HG03571 (cell line): ENCODE measurements at regions not wholly inside any gene's neighbourhood (a gene's known extent, or its start where the extent isn't known, plus 50 kb on each side); places are given as distances from the start of the nearest gene placed in this dataset.

ENCODE experiments used
- ATAC-seq: cut with Tn5 transposase; IDR thresholded peaks from one replicate; pipeline ENCODE4 v1.9.1; 2021; ENCODE audit not compliant: unreplicated experiment

DNA sequence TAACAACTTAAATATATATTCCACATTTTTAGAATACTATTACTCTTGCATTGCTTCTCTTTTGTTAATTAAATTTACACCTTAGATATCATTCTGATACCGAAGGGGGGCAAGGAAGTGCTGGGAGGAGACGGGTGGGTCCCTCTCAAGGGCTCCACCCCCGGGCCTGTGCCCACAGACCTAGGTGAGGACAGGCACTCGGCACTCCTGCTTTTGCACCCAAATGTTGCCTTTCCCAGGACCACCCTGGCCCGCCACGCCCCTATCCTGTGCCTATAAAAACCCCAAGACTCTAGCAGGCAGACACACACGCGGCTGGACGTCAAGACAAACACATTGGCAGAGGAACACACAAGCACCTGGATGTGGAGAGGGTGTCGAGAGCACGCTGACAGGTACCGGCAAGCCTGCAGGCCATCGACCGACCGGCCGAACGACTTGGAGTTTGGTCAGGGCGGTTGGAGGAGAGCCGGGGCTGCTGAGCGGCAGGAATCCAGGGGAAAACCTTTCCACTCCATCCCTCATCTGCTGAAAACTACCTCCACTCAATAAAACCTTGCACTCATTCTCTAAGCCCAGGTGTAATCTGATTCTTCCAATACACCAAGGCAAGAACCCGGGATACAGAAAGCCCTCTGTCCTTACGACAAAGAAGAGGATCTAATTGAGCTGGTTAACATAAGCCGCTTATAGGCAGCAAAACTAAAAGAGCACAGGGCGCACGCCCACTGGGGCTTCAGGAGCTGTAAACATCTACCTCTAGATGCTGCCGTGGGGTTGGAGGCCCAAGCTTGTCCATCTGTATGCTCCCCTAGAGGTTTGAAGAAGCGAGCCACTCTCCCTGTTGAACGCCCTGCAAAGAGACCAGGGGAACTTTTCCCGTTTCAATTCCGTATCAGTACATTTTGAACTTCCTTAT is 197.4 kb upstream of the PRSS16 start:
- no peak for ATAC-seq

DNA sequence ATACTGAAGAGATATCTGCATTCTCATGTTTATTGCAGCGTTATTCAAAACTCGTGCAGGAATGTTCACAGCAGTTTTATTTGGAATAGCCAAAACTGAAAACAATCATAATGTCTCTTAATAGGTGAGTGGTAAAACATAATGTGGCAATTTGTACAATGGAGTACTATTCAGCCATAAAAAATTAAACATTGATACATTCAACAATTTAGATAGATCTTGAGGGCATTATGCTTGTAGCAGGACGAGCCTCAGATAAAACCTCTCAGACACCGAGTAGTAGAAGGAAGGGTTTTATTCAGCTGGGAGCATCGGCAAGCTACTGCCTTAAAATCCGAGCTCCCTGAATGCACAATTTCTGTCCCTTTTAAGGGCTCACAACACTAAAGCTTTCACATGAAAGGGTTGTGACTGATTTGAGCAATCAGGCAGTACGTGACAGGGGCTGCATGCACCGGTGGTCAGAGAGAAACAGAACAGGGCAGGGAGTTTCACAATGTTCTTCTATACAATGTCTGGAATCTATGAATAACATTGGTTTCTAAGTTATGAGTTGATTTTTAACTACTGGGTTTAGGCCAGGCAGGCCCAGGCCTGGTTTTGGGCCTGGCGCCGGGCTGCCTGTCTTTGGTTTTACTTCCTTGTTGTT is 195.3 kb upstream of the PRSS16 start:
- peak; percentile 47 for ATAC-seq

DNA sequence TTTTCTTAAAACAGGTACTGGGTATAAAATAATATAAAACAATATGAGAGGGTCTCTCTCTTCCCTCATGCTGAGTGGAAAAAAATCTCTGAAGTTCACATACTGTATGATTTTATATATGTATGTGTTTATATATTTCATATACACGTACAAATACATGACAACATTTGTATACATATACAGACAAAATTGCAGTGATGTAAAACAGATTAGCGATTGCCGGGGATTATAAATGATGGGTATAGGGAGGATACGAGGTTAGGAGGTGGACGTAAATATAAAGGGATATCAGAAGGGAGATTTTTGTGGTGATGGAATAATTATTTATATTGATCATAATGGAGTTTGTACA is 194.8 kb upstream of the PRSS16 start:
- ATAC-seq = no peak

DNA sequence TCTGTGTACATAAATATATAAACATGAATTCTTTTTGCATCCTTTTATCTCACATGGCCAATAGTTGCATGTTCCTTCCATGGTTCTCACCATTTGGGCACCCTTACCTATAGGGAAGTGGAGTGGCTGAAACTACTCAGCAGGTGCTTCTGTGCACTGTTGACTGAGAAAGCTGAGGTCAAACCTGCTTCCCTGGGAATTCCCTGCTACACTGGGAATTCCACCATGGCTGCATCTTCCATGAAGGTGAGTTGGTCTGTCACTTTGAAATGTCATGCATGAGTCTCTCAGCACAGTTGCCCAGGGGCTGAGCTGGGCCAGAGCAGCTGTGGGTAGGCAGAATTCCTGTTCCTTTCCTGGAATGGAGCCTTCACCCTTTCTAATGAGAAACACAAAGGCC is 193.8 kb upstream of the PRSS16 start:
- no peak for ATAC-seq

DNA sequence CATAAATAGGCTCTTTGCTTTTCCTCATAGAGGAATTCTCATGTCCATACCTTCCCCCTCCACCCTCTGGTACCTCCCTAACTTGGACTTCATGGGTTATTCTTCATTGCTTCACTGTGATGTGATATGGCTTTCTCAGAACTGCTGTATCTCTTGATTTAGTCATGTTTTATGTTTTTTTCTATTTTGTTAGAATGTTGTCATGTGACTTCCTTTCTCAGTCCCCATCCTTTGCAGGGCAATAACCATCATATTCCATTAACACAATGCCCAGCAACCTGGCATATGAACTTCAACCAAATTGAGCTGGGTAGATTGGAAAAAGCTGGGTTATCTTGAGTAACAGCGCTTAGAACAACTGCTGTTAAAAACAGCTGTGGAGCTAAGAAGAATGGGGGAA is 190.9 kb upstream of the PRSS16 start:
- no peak for ATAC-seq

DNA sequence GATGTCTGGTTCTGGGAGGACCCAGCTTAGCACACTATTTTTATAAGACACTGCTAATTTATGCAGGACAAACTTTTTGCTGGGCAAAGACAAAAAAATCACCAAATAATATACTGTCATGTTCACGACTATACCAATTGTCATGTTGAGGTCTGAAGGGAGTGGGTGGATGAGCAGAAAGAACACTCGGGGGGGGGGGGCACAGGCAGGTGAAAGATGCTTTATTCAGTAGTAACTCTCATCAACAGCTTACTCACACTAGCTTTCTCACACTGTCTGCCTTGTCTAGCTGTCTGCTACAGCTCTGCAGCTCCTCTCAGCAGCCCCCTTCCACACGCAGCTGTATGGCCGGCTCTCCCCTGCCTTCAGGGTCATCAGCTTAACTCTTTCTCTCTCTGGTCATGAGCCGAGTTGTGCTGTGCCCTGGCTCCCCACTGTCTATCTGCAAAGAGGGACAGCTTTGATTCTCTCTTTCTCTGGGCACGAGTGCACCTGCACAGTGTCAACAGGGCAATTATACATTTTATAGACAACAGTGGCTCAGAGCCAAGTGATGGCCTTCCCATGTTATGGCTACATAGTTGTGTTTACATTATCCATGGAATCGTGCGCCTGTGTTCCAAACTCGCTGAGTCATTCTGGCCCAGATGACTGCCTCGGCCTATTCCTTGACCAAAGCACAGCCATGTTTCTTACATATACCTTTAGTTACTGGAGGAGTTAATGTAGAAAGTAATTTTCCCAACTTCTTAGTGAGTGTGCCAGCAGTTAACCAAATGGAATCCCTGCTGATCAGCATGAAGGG is 187.7 kb upstream of the PRSS16 start:
- no peak for ATAC-seq

DNA sequence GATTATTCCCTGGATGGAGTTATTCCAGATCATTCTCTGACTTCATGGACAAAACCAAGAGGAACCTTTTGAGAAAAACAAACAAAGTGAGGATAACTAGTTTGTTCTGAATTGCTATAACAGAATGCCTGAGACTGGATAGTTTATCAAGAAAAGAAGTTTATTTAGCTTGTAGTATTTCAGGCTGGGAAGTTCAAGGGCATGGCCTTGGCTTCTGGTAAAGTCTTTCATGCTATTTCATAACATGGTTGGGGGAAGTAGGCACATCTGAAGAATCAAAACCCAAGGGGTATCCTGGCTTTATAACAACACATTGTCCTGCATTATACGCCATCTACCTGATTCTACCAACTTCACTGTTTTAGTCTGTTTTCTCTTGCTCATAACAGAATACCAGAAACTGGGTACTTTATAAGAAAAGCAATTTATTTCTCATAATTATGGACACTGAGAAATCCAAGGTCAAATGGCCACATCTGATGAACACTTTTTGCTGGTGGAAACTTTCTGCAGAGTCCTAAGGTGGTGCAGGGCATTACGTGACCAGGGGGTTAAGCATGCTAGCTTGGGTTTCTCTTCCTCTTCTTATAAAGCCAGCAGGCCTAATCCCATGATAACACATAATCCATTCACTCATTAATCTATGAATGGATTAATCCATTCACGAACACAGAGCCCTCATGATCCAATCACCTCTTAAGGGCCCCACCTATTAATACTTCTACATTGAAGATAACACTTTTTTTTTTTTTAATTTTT is 186.1 kb upstream of the PRSS16 start:
- no peak for ATAC-seq

DNA sequence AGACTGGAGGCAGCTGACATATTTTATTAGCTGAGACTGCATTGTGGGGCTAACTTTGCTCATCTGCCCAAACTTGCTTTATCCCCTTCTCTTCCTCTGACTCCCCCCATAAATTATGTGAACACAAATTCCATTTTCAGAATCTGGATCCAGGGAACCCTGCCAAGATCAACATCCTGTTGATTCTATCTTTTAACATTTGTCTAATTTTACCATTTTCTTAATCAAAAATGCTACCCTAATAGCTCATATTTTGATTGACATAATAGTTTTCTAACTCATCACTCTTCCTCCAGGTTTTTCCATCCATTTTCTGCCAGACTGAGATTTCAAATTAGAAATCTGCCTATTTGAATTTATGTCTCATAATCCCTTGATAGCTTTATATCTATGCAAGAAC is 184.7 kb upstream of the PRSS16 start:
- no peak for ATAC-seq

DNA sequence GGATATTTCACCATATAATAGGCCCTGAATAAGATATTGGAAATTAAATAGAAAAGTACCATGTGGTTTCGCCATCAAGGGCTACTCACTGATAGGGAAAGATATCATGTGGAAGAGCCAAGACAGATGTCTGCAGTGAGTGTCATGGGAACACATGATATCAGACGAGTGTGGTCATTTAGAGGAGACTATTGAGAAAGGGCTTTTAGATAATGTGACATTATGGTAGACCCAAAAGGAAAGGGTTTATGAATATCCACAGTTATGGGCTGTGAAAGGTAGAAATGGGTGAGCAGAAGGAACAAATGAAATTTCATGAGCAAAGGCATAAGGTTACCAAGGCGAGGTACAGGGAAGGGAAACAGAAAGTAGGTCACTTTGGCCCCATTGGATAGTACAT is 182.3 kb upstream of the PRSS16 start:
- ATAC-seq = no peak

DNA sequence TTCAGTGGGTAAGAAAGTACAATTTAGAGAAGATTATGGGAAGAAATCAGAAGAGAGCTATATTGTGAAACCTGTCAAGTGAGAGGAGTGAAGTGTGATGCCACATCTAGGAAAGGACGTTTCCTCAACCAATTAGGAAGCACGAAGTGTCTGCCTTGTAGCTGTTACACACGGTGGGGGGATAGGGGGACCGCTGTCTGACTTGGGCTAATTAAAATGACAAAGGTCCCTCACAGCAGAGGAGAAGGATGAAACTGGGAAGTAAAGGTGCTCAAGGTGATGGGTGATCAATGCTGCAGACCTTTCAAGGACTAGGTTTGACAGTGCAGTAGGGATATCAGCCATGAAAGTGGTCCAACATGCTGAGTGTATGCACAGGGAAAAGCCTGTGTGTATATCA is 181.1 kb upstream of the PRSS16 start:
- ATAC-seq = no peak

DNA sequence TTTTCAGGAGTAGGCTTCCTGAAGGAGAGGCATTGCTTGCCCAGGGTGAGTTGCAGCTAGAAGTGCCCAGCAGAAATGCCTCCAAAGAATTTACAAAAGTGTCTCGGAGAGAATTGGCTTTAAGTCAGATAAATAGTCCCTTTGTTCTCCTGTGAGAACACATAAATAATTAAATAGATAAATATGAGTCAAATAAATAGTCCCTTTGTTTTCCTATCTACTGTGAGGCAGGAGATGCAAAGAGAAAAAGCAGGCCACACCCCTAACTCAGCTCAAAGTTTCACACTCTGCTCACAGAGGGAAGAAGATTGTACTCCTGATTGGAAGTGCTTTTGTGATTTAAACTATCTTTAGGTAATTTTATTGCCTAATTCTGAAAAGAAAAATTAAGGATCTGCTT is 180.7 kb upstream of the PRSS16 start:
- ATAC-seq = no peak

DNA sequence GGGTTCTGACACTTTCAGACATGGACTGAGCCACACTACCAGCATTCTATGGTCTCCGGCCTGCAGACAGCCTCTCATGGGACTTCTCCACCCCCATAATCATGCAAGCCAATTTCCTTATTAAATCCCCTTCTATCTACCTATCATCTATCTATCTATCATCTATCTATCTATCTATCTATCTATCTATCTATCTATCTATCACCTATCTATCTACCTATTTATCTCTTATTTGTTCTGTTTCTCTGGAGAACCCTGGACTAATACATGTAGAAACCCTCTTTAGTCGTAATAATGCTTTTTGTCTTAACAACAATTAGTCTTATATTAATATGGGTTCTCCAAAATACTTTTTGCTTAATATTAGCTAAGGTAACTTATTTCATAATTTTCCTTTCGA is 174.1 kb upstream of the PRSS16 start:
- no peak for ATAC-seq

DNA sequence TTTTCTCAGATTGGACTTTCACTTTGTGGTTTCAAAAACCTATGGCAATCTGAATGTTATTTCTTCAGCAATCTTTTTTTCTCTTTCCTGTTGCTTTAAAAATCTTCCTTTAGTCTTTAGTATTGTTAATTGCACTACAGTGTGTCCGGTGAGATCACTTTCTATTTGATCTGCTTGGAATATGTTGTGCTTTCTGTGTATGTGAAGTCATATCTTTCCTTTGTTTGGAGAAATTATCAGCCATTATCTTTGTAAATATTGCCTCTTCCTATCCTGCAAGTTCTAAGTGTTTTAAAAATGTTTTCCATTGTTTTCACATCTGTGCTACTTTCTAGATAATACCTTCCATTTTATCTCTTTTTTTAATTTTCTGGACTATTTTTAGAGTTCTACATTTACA is 171.4 kb upstream of the PRSS16 start:
- ATAC-seq = no peak

DNA sequence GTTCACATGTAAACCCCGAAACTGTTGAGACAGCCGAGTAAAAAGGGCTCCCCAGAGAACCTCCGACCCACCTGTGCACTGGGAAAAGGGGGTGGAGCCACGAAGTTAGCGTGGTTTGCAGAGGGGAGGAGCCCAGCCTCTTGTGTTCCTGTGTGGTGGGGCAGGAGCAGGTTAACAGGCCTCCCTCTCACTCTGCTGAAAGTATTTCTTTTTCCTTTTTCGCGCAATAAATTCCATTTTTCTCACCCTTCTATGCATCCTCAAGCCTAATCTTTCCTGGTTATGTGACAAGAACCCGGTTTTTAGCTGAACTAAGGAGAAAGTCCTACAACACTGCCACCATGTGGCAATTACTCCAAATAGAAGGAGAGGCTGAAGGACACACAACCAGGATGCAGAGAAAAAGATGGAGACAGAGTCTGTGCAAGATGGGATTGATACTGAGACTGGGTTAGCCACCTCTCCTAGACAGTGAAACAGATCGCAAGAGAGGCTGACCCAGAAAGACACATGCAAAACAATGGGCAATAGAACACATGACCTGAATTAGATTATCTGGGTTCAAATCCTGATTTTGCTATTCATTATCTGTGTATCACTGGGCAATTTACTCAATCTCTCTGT is 168.7 kb upstream of the PRSS16 start:
- no peak for ATAC-seq

DNA sequence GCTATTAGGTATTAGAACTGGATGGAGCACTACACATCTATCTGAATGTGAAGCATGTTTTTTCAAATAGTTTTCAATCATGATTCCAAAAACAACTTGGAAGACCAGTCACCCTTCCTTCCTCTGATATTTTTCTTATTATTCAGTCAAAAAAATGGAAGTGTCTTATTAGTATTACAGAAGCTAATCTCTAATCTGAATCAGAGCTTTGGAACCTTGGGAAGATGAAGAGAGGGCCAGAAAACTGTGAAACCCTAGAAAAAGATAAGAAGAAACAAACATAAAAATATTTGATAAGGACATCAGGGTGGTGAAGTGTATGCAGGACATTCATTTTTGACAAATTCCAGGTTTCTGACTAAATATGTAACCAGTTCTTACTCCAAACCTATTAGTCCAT is 166.3 kb upstream of the PRSS16 start:
- ATAC-seq = no peak

DNA sequence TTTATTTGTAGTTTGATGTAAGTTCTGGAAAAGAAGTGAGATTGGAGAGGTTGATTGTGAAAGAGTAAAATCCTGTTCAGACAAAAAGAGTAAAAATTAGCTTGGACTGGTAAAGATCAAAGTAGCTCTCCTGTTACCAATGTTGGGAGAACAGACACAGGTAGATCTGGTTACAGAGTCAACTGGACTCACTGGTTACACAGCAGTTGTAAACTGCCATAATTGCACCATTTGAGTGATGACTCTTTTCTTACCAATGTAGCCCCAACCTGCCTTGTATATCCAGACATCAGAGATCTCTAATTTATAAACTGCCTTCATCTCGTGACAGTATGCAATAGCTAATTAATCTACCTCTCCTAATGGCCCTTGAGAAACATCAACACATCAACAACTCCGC is 165.6 kb upstream of the PRSS16 start:
- ATAC-seq = no peak

DNA sequence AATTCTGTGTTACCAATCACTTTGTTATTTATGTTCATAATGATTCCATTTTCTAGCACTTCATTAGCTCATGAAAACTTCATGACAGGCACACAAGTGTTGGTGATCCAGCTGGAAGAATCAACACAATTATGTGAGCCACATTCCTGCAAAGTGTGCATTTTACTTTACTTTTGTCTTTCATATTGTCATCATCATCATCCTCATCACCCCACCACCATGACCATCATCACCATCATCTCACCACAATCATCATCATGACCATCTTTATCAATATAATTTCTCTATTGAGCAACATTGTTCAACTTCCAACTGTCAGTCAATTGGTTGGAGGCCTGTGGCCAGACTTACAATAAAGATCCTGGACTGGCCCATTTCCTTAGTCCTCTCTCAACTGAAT is 159.4 kb upstream of the PRSS16 start:
- no peak for ATAC-seq

DNA sequence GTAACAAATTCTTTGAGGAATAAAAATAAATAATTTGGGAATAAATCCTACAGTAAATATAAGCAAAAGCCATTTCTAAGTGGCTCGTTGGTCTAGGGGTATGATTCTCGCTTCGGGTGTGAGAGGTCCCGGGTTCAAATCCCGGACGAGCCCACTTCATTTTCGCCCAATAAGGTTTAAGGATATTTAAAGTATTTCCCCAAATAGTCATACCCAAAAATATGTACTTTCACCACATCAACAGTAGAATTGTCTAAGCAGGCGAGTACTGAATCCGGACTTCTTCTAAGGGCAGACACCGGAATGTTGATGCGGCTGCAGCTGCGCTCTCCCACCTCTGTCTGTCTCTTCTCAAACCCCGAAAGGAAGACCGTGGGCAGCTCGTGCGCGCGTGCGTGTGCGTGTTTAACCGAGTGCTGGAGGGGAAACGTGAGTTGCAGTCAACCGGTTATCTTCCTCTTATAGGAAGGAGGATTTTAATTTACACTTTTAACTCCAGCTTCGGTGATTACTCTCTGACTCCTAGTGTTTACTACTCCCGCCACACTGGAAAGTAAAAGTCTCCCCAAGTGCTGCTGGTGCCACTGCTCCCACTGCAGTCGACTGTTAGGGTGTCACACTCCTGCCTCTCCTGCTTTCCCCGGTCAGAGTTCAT is 155.7 kb upstream of the PRSS16 start:
- no peak for ATAC-seq

DNA sequence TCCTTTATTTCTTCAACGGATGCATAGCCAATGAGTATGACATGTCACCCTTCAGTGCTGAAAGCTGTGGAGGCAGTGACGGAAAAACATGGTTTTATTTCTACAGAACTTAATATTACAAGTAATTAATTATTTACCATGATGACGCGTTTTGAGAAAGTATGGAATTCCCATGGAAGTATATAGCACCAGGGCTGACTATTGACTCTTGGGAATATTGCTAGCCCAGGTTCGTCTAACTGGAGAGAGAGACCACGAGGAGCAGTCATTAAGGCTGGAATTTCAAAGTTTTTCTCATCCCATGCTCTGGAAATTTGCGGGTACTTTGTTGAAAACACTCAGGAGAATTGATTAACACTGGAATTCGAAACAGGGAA is 155.2 kb upstream of the PRSS16 start:
- ATAC-seq = no peak

DNA sequence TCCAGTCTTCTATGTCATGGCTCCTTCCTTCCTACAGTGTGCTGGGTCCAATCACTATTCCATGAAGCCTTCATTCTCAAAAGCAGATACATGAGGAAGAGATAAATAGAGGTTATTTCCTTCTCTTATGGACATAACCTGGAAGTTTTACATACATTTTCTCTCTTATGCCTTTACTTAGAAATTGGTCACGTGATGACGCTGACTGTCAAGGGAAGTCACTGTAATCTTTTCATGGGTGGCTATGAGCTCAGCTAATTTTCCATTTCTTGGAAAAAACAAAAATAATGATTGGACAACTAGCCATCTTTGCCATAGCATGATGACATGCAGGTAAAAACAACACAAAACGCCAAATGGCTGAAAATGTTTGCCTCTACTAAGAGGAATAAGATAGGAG is 151.6 kb upstream of the PRSS16 start:
- ATAC-seq = no peak
